PC-3 (cell line): ENCODE measurements at regions not wholly inside any gene's neighbourhood (a gene's known extent, or its start where the extent isn't known, plus 50 kb on each side); places are given as distances from the start of the nearest gene placed in this dataset.

ENCODE experiments used
- ATAC-seq: fragments of 200-7000 bp; cut with Tn5 transposase; 2 replicates; pipeline ENCODE4 v1.9.1; 2020; ENCODE audit warnings: mild to moderate bottlenecking, moderate library complexity
- BruUV-seq: library from RNA; stranded (reverse); fragments of 400-500 nt; replicated peaks from 2 replicates; lab custom pipeline; 2021; lab: Mats Ljungman, UMichigan
- CTCF ChIA-PET: fragments of 300-600 bp; sonication (Branson Sonifier 250); formaldehyde crosslinking; loops from one replicate; lab custom pipeline; 2022; ENCODE audit warnings: antibody characterized with exemption; lab: Charles Lee
- POLR2A ChIA-PET: fragments of 300-600 bp; sonication (Branson Sonifier 250); formaldehyde crosslinking; loops from one replicate; lab custom pipeline; 2022; ENCODE audit warnings: antibody characterized with exemption; ENCODE audit not compliant: unreplicated experiment; lab: Charles Lee
- DNase-seq: peaks from one replicate; pipeline ENCODE4 v3.0.0-alpha.2; 2015
- H2AFZ ChIP-seq: fragments of 300-600 bp; sonication (generic); 2 replicates; pipeline ENCODE4 v1.6.0; 2016; ENCODE audit warnings: antibody characterized with exemption, low read length
- H3F3A ChIP-seq: fragments of 300-600 bp; sonication (generic); one replicate; pipeline ENCODE4 v1.6.0; 2017; ENCODE audit warnings: antibody characterized with exemption, low read length, control low read depth, mild to moderate bottlenecking; ENCODE audit not compliant: unreplicated experiment
- H3K27ac ChIP-seq: fragments of 300-600 bp; sonication (generic); 2 replicates; pipeline ENCODE4 v1.5.1; 2016; ENCODE audit warnings: mild to moderate bottlenecking, low read length
- H3K27me3 ChIP-seq: fragments of 300-600 bp; sonication (generic); 2 replicates; pipeline ENCODE4 v1.6.1; 2016; ENCODE audit warnings: low read length, mixed read lengths
- H3K36me3 ChIP-seq: fragments of 300-600 bp; sonication (generic); 2 replicates; pipeline ENCODE4 v1.6.1; 2016; ENCODE audit warnings: low read depth, mixed run types, low read length, mixed read lengths
- H3K4me1 ChIP-seq: fragments of 300-600 bp; sonication (generic); 2 replicates; pipeline ENCODE4 v1.5.1; 2016; ENCODE audit warnings: low read length; ENCODE audit not compliant: insufficient read depth
- H3K4me2 ChIP-seq: fragments of 300-600 bp; sonication (generic); 2 replicates; pipeline ENCODE4 v1.6.0; 2016; ENCODE audit warnings: low read length
- H3K4me3 ChIP-seq: fragments of 300-600 bp; sonication (generic); 2 replicates; pipeline ENCODE4 v1.5.1; 2016; ENCODE audit warnings: mild to moderate bottlenecking, low read length, mixed read lengths
- H3K79me2 ChIP-seq: fragments of 300-600 bp; sonication (generic); 2 replicates; pipeline ENCODE4 v1.6.1; 2017; ENCODE audit warnings: low read length, mixed read lengths
- H3K9ac ChIP-seq: fragments of 300-600 bp; sonication (generic); 2 replicates; pipeline ENCODE4 v1.6.0; 2016; ENCODE audit warnings: mild to moderate bottlenecking, low read length
- H3K9me2 ChIP-seq: fragments of 300-600 bp; sonication (generic); replicated peaks from 2 replicates; pipeline ENCODE4 v1.6.1; 2016; ENCODE audit warnings: mixed run types, low read length, mixed read lengths
- H3K9me3 ChIP-seq: fragments of 300-600 bp; sonication (generic); 2 replicates; pipeline ENCODE4 v1.6.1; 2016; ENCODE audit warnings: low read length, mixed read lengths
- H4K20me1 ChIP-seq: fragments of 300-600 bp; sonication (generic); 2 replicates; pipeline ENCODE4 v1.6.1; 2016; ENCODE audit warnings: low read length, mixed read lengths
- CTCF ChIP-seq: fragments of 300-600 bp; sonication (generic); conservative IDR thresholded peaks from 2 replicates; pipeline ENCODE4 v1.5.1; 2017; ENCODE audit warnings: antibody characterized with exemption, low read depth, mild to moderate bottlenecking, low read length
- EZH2 ChIP-seq: fragments of 300-600 bp; sonication (generic); IDR thresholded peaks from one replicate; pipeline ENCODE4 v1.6.1; 2017; ENCODE audit warnings: antibody characterized with exemption, mild to moderate bottlenecking, low read length; ENCODE audit not compliant: unreplicated experiment
- EZH2phosphoT487 ChIP-seq: fragments of 300-600 bp; sonication (generic); IDR thresholded peaks from 2 replicates; pipeline ENCODE4 v1.6.1; 2018; ENCODE audit warnings: mild to moderate bottlenecking, antibody characterized with exemption, low read length, borderline replicate concordance
- intact Hi-C: fragments of 100-400 bp; cut with micrococcal nuclease; formaldehyde crosslinking; loops from 2 replicates; pipeline ENCODE4 v1.9.0; 2023

- Histone ChIP-seq H3K9me3 (no peaks in the 10 kb centered on the region), H3K9me2 (no peaks in the 10 kb centered on the region), H3K4me2 (no peak overlapping the region), H3F3A (no peaks in the 10 kb centered on the region), H3K4me1 (no peaks in the 10 kb centered on the region), H4K20me1 (no peaks in the 10 kb centered on the region), H3K4me3 (no peak overlapping the region), H3K36me3 (no peaks in the 10 kb centered on the region), H3K9ac (no peak overlapping the region), H3K79me2 (no peaks in the 10 kb centered on the region), H3K27me3 (peaks cover 32% of the 10 kb centered on the region), H2AFZ (no peak overlapping the region), H3K27ac (no peak overlapping the region)
- ATAC-seq, result no peak
- intact Hi-C loops, result no loop called here
- ChIA-PET POLR2A (interaction anchor here (0.6 kb wide), 1 partner anchor 14 kb away, joined by 6 read pairs; no protein-coding TSS in a partner anchor), CTCF (no interaction called here)
- TF ChIP-seq EZH2phosphoT487 (no peak), CTCF (no peak), EZH2 (no peak)
- BruUV-seq, result no TSS peak
- DNase-seq, result peak; percentile 21
These were observed 585.2 kb downstream of the HAO1 start for GRCh38 chr20:7355051-7355450.

GRCh38 chr20:7358670-7359069 is 581.6 kb downstream of the HAO1 start:
- Histone ChIP-seq H3K27ac (no peak overlapping the region), H3K79me2 (no peaks in the 10 kb centered on the region), H3K4me2 (no peak overlapping the region), H2AFZ (no peak overlapping the region), H3K9ac (no peak overlapping the region), H3K4me1 (no peaks in the 10 kb centered on the region), H4K20me1 (no peaks in the 10 kb centered on the region), H3K9me3 (peaks cover 4% of the 10 kb centered on the region; the same call in 1 of the 2 replicates), H3K36me3 (no peaks in the 10 kb centered on the region), H3K9me2 (no peaks in the 10 kb centered on the region), H3K4me3 (no peak overlapping the region), H3K27me3 (peaks cover 10% of the 10 kb centered on the region; the same call in 1 of the 2 replicates), H3F3A (no peaks in the 10 kb centered on the region)
- TF ChIP-seq EZH2, result no peak
- TF ChIP-seq CTCF, result peak; percentile 31; the same call in 1 of the 2 replicates
- BruUV-seq, result no TSS peak
- no peak for ATAC-seq
- ChIA-PET CTCF (no interaction called here), POLR2A (no interaction called here)
- intact Hi-C loops, result no loop called here
- DNase-seq, result no peak

- H2AFZ ChIP-seq, result no peak overlapping the region
- intact Hi-C loops, result no loop called here
- no peaks in the 10 kb centered on the region for H3K9me2 ChIP-seq
- H3K27me3 ChIP-seq, result peaks cover 6% of the 10 kb centered on the region; the same call in 1 of the 2 replicates
- H3K9me3 ChIP-seq, result peaks cover 4% of the 10 kb centered on the region; the same call in 1 of the 2 replicates
- POLR2A ChIA-PET, result no interaction called here
- H4K20me1 ChIP-seq, result no peaks in the 10 kb centered on the region
- H3K4me3 ChIP-seq, result no peak overlapping the region
- no peaks in the 10 kb centered on the region for H3F3A ChIP-seq
- H3K4me2 ChIP-seq, result no peak overlapping the region
- H3K36me3 ChIP-seq, result no peaks in the 10 kb centered on the region
- DNase-seq, result no peak
- no peaks in the 10 kb centered on the region for H3K4me1 ChIP-seq
- H3K79me2 ChIP-seq, result no peaks in the 10 kb centered on the region
- H3K9ac ChIP-seq, result no peak overlapping the region
- CTCF ChIA-PET, result no interaction called here
- ATAC-seq, result no peak
- H3K27ac ChIP-seq, result no peak overlapping the region
- no peak for TF ChIP-seq CTCF
- no peak for TF ChIP-seq EZH2
- no peak for TF ChIP-seq EZH2phosphoT487
- BruUV-seq, result no TSS peak
These were observed 580.5 kb downstream of the HAO1 start for GRCh38 chr20:7359739-7360138.
